Endometrium (tissue), 2 donors: ENCODE measurements at regions not wholly inside any gene's neighbourhood (a gene's known extent, or its start where the extent isn't known, plus 50 kb on each side); places are given as distances from the start of the nearest gene placed in this dataset.
"Not testable (repeated sequence)": the region's sequence is repeated elsewhere in the genome, so short reads cannot be mapped to it uniquely, and the experiment has no call there.

Experiments
- FAIRE-seq: peaks from 2 replicates; lab custom pipeline; 2012; peaks lifted over from hg19 to GRCh38; lab: Jason Lieb, UNC
- donor health status: control.
- donor health status: control.

DNA sequence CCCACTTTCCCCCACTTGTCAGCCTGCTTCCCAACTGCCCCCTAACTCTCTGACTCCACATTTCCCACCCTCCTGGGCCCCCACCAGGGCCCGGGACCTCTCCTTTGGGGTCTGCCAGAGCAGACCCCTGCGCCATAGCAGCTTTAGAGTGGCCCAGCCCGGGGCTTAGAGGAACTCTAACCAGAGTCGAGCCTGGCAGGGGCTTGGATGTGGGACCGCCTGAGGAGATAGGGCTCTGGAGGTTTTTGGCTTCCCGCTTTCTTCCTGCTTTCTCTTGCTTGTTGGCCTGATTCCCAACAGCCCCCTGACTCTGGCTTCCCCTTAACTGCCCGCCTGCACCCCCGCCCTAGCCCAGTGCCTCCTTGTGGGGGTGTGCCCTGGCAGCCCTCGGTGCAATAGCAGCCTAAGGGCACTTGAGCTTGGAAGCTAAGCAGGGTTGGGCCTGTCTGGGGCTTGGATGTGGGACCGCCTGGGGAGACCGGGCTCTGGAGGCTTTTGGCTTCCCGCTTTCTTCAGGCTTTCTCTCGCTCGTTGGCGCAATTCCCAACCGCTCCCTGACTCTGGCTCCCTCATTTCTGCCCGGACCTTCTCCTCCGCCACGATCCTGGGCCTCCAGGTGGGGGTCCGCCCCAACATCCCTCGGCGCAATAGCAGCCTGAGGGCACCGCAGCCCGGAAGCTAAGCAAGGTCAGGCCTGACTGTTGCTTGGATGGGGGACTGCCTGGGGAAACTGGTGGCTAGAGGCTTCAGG lies 2292.0 kb downstream of the TP53TG3F start:
- no peak for FAIRE-seq

DNA sequence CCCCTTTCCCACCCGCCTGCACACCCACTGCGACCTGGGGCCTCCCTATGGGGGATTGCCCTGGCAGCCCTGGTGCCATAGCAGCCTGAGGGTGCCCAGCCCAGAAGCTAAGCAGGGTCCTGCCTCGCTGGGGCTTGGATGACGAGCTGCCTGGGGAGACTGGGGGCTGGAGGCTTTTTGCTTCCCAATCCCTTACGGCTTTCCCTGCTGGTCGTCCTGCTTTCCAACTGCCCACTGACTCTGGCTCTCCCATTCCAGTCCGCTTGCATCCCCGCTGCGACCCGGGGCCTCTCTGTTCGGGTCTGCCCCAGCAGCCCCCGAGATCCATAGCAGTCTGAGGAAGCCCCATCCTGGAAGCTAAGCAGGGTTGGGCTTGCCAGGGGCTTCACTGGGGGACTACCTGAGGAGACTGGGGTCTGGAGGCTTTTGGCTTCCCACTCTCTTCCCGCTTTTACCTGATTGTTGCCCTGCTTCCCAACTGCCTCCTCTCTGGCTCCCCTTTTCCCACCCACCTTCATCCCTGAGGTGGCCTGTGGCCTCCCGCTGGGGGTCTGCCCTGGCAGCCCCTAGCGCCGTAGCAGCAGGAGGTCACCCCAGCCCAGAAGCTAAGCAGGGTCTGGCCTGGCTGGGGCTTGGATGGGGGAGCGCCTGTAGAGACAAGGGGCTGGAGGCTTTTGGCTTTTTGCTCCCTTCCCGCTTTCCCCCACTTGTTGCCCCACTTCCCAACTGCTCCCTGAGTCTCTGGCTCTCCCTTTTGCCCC lies 2292.8 kb downstream of the TP53TG3F start:
- no peak for FAIRE-seq

DNA sequence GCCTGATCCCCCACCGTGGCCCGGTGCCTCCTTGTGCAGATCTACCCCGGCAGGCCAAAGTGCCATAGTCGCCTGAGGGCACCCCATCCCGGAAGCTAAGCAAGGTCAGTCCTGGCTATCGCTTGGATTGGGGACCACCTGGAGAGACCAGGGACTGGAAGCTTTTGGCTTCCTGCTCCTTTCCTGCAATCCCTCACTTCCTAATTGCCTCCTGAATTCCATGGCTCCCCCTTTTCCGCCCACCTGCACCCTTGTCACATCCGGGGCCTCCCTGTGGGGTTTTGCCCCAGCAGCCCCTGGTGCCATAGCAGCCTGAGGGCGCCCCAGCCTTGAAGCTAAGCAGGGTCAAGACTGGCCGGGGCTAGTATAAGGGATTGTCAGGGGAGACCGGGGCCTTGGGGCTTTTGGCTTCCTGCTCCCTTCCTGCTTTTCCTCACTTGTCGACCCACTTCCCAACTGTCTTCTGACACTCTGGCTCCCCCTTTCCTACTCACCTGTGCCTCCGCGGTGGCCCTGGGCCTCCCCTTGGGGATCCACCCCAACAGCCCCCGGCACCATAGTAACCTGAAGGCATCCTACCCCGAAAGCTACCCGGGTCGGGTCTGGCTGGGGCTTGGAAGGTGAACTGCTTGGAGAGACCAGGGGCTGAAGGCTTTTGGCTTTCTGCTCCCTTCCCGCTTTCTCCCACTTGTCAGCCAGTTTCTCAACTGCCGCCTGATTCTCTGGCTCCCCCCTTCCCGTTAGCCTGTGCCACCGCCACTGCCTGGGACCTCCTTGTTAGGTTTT lies 2293.6 kb downstream of the TP53TG3F start:
- FAIRE-seq = no peak

DNA sequence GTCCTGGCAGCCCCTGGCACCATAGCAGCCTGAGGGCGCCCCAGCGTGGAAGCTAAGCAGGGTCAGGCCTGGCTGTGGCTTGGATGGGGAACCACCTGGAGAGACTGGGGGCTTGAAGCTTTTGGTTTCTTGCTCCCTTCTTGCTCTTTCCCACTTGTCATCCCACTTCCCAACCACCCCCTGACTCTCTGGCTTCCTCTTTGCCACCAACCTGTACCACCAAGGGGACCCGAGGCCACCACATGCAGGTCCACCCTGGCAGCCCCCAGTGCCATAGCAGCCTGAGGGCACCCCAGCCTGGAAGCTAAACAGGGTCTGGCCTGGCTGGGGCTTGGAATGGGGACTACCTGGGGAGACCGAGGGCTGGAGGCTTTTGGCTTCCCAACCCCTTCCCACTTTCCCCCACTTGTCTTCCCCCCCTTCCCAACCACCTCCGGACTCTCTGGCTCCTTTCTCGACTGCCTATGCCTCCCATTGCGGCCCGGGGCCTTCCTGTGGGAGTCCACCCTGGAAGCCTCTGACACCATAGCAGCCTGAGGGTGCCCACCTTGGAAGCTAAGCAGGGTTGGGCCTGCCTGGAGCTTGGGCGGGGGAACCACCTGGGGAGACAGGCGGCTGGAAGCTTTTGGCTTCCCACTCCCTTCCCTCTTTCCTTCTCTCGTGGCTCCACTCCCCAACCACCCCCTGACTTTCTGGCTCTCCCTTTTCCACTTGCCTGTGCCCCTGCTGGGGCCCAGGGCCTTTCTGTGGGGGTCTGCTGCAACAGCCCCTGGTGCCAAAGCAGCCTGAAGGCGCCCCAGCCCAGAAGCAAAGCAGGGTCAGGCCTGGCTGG lies 2294.4 kb downstream of the TP53TG3F start:
- no peak for FAIRE-seq

DNA sequence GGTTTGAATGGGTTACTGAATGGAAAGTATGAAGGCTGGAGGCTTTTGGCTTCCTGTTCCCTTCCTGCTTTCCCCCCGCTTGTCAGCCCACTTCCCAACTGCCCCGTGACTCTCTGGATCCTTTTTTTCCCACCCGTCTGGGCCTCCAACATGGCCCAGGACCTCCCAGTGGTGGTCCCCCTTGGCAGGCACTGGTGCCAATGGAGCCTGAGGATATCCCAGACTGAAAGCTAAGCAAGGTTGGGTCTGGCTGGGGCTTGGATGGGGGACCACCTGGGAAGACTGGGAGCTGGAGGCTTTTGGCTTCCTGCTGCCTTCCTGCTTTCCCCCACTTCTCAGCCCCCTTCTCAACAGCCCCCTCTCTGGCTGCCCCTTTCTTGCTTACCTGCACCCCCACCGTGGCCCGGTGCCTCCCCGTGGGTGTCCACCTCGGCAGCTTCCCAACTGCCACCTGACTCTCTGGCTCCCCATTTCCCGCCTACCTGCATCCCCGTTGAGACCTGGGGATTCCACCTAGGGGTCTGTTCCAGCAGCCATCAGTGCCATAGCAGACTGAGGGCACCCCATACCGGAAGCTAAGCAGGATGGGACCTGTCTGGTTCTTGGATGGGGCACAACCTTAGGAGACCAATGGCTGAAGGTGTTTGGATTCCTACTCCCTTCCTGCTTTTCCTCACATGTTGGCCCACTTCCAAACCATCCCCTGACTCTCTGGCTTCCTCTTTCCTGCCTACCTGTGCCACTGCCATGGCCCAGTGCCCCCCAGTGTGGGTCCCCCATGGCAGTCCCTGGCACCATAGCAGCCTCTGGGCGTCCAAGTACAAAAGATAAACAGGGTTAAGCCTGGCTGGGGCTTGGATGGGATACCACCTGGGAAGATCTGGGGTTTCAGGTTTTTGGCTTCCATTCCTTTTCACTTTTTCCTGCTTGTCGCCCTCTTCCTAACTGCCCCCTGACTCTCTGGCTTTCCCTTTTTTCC lies 2295.3 kb downstream of the TP53TG3F start:
- no peak for FAIRE-seq

DNA sequence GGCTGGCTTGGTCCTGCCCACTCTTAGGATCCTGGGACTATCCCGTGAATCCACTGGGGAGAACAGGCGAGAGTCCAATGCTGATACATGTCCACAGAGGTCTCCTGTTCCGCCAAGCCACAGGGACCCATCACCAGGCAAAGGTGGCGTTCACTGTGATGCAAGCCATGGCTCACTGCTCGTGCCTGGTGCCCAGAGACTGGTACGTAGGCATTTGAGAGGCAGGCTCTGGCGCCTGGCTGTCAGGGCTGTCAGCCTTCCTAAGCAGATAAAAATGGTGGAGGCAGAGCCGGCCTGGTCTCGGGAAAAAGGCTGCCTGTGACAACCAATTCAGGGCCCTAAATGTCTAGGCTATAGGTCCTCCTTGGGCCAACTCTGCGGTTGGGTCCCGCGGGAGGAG lies 2329.0 kb downstream of the TP53TG3F start:
- no peak for FAIRE-seq

DNA sequence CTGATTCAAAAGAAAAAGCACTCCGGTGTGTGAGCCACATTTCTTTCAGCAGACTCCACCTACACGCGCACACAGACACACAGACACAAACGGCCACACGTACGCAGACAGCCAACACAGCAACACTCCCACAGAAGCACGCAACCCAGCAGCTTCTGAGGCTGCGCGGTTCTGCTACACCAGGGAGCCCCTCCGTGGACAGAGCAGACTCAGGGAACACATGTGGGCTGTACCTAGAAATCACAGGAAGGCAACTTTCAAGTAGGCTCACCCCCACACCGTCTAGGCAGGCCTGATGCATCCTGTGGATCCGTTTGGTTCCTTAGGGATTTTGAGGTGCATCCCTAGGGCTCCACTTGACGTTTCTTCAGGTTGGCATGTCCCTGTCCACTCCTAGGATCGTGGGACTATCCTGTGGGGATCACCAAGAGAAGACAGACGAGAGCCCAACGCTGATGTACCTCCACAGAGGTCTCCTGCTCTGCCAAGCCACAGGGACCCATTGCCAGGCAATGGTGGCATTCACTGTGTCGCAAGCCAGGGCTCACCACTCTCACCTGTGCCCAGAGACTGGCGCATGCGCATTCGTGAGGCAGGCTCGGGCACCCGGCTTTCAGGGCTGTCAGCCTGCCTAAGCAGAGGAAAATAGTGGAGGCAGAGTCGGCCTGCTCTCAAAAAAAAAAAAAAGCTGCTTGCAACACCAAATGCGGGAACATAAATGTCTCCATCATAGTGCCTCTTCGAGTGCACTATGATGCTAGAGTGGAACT lies 2333.3 kb downstream of the TP53TG3F start:
- FAIRE-seq = no peak

DNA sequence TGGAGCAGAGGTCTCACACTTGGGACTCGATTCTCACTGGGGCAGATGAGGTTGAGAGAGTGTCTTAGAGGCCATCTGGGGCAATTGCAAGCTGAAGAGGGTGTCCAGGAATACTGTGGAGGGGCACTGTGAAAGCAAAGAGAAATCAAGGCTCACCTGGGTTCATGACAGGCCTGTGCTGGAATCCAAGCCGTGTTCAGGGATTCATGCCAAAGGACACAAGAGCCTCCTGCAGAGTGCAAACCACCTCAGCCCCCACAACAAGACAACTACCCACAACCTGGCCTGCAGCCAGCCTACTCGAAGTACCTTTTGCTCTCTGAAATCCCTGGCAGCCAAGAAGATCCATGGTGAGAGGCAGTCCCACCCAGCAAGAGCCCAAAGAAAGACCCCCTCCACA lies 2334.2 kb downstream of the TP53TG3F start:
- no peak for FAIRE-seq

DNA sequence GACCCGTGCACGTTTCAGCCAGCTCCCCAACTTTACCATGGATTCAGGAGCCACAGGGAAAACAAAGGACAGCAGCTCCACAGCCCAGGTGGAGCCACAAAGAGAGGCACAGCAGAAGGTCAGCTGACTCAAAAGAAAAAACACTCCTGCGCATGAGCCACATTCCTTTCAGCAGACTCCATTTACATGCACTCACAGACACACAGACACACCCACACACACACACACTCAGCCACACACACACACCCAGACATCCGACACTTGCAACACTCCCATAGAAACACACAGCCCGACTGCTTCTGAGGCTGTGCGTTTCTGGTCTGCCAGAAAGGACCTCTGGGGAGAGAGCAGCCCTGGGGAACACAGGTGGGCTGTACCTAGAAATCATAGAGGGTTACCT lies 2335.5 kb downstream of the TP53TG3F start:
- FAIRE-seq = no peak

DNA sequence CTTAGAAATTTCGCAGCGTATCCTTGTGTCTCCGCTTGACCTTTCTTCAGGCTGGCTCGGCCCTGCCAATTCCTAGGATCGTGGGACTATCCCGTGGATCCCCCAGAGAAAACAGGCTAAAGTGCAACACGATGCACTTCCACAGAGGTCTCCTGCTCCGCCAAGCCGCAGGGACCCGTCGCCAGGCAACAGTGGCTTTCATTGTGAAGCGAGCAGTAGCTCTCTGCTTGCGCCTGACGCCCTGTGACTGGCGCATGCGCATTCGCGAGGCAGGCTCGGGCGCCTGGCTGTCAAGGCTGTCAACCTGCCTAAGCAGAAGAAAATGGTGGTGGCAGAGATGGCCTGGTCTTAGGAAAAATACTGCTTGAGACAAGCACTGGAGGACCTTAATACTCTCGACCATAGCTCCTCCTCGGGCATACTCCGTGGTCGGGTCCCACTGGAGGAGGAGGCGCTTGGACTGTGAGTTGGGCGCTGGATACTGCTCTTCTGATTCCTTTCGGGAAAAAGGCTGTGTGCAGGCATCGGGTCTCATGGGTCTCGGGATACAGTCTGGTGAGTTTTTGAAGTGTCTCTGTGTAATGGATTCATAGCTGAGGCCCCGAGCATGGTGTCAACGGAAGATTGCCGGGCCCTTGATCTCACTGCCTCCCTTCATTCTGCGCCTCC lies 2336.1 kb downstream of the TP53TG3F start:
- no peak for FAIRE-seq

DNA sequence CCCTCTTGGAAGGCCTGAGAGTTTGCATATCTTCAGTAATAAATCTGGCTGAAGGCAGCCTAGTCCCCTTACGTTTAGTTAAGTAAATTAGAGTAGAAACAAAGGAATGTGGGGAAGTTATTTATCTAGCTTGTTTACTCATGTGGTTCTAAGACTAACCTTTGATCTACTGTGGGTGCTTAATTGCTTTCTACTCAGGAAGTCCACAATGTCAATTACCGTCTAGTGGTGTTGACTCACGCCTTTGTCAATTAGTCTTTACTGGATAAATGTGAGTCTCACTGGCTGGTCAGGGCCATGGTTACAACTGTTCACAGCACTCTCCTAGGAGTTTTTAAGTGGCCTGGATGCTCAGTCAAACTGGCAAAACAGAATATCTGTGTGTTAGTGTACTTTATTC lies 2338.4 kb downstream of the TP53TG3F start:
- no peak for FAIRE-seq

DNA sequence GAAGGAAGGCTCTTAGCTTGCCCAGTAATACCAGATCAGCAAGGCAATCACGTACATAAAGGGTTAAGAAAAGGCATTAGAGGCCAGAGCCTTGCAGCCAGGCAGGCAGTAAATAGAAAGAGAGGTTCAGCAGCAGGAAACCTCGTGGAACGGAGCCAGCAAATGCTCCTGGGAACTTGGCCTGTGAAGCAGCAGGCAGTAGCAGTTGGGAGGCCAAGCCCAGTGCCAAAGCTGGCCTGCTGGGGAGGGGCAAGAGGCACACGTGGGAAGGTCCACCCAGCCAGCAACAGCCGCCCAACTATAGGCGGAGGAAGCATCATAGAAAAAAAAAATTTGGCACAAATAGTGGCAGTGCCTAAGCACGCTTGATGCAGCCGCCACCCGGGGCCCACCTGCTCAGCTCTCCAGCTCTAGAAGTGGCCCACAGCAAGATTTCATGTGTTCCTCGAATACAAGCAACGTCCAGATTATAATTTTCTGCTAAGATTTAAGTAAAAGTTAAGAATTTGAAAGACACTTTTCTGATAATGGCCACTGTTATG lies 2339.5 kb downstream of the TP53TG3F start:
- no peak for FAIRE-seq

DNA sequence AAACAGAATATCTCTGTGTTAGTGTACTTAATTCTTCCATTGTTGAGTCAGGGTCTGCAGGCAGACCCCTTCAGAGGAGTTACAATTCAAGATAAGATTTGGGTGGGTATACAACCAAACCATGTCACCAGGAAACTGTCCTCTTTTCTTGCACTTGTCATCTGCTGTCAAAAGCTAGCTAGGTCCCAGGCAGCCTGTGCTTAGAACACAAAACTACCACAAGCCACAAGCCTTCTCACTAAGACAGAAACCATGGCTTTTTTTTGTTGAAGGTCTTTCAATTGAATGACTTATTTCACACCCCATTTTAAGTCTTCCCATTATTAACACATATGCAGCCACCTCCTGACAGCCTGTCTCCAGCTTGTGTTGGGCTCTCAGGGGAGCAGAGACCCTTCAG lies 2345.1 kb downstream of the TP53TG3F start:
- not testable (repeated sequence) for FAIRE-seq

DNA sequence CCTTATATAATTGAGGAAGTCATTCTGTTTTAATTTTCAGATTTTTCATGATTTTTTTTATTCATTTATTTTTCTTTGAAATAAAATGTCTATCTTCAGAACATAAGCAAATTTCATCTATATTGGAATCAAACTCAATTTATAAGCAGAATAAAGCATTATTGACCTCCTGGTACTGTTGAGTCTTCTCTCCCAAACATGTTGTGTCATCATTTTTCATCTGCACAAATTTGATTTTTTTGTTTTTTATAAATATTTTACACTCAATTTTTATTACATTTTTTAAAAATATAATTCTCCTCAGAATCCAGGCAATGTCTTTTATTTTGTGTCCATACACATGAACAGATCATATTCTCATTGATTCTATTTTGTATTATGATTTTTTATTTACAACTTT lies 2363.9 kb downstream of the TP53TG3F start:
- no peak for FAIRE-seq

DNA sequence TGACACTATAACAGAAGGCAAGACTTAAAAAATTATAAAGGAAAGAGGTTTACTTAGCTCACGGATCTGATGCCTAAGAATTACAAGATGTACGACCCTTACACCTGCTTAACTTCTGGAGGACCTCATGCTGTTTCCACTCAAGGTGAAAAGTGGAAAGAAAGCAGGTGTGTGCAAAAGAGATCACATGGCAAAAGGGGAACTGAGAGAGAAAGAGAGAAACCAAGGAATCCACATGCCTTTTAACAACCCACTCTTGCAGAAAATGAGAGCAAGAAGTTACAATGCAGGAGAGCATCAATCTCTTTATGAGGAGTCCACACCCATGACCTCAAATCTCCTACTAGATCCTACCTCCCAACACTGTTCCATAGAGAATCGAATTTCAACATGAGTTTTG lies 2382.2 kb downstream of the TP53TG3F start:
- FAIRE-seq = no peak

DNA sequence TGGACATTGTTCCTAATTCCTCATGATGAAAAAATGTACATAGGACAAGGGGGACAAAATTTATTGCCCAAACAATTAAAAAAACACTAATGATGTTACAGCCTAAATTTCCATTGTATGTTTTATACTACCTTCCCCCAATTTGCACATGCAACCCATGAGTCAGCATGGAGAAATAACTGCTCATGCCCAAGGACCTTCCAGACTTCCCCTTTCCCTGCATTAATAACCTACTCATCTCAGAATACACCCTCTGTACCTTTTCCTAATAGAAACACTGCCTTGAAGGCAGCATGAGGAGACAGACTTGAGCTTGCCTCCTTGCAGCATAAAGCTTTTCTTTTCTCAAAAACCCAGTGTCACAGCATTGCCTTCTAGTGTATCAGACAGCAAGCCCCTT lies 2402.8 kb downstream of the TP53TG3F start:
- FAIRE-seq = no peak

DNA sequence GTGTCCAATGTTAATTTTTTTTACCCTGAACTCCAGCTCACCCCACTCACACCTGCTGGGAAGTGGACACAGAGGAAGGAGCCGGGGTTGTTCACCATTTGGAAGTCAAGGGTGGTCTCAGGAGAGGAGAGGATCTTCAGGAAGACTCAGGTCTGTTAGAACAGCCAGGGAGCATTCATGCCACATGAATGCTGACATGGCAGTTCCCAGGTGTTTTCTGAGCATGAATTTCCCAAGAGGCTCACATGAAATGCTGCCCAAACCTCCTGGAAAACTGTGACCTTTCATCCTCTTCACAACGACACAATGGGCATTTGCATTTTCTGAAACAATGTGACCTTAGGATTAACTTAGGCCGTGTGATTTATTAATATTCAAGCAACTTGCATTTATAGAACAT lies 2409.2 kb downstream of the TP53TG3F start:
- FAIRE-seq = no peak

DNA sequence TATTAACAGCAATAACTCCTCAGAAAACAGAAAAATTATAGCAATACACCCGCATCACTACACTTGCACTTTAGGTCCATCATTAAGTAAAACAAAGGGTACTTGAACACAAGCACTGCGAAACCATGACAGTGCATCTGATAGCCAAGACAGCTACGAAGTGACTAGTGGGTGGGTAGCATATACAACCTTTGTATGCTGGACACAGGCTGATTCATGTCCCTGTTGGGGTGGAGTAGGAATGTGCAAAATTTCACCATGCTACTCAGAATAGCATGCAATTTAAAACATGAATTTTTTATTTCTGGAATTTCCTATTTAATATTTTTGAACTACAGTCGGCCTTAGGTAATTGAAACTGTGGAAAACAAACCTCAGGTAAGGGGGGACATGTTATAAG lies 2414.1 kb downstream of the TP53TG3F start:
- no peak for FAIRE-seq

DNA sequence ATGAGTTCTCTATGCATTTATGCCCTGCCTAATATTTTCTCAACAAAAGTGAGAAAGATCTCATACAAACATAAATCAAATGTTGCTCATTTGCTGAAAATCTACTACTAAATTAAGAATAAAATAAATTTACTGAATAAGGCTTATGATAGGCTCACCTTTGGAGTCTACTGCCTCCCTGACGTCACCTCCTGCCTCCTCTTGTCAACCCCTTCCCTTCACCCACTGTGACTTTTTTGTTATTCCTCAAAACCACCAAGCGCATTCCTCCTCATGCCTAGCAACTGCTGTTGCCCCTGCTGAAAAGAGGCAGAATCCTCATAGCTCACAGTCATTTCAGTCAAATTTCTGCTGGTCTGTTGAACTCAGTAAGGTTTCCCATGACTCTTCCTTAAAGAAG lies 2422.2 kb downstream of the TP53TG3F start:
- no peak for FAIRE-seq
